Neuronal stem cell (in vitro differentiated cells): ENCODE measurements at regions not wholly inside any gene's neighbourhood (a gene's known extent, or its start where the extent isn't known, plus 50 kb on each side); places are given as distances from the start of the nearest gene placed in this dataset.
"Not testable (repeated sequence)": the region's sequence is repeated elsewhere in the genome, so short reads cannot be mapped to it uniquely, and the experiment has no call there.

Experiments used
- DNase-seq: peaks from one replicate; pipeline ENCODE4 v3.0.0-alpha.2; 2013; ENCODE audit warnings: low spot score
- H2AFZ ChIP-seq: one replicate; pipeline ENCODE4 v1.6.1; 2013; ENCODE audit warnings: mild to moderate bottlenecking, low read length, inconsistent platforms
- H2AK5ac ChIP-seq: 2 replicates; pipeline ENCODE4 v1.6.1; 2013; ENCODE audit warnings: low read depth, mild to moderate bottlenecking, inconsistent platforms, low read length, moderate library complexity, mixed read lengths
- H2BK120ac ChIP-seq: 2 replicates; pipeline ENCODE4 v1.6.1; 2013; ENCODE audit warnings: low read depth, mild to moderate bottlenecking, inconsistent platforms, low read length, moderate library complexity, mixed read lengths
- H2BK12ac ChIP-seq: one replicate; pipeline ENCODE4 v1.6.1; 2013; ENCODE audit warnings: low read length, inconsistent platforms
- H2BK15ac ChIP-seq: 2 replicates; pipeline ENCODE4 v1.6.1; 2013; ENCODE audit warnings: mild to moderate bottlenecking, low read length, inconsistent platforms, mixed read lengths
- H2BK5ac ChIP-seq: one replicate; pipeline ENCODE4 v1.6.1; 2013; ENCODE audit warnings: inconsistent platforms, mild to moderate bottlenecking, low read length, moderate library complexity
- H3K14ac ChIP-seq: one replicate; pipeline ENCODE4 v1.6.1; 2013; ENCODE audit warnings: low read length, inconsistent platforms
- H3K18ac ChIP-seq: 2 replicates; pipeline ENCODE4 v1.6.1; 2013; ENCODE audit warnings: low read length, inconsistent platforms
- H3K23ac ChIP-seq: 2 replicates; pipeline ENCODE4 v1.6.1; 2013; ENCODE audit warnings: low read depth, mild to moderate bottlenecking, mixed read lengths, low read length, inconsistent platforms; ENCODE audit not compliant: poor library complexity
- H3K27ac ChIP-seq: replicated peaks from 3 replicates; pipeline ENCODE4 v1.5.1; 2013; ENCODE audit warnings: low read length, inconsistent platforms
- H3K27me3 ChIP-seq, 3 experiments: 2 replicates each; pipeline ENCODE4 v1.6.1; 2013; ENCODE audit warnings: low read length in 3 of 3, mild to moderate bottlenecking in 2 of 3, inconsistent platforms in 1 of 3, low read depth in 1 of 3, mixed read lengths in 1 of 3, moderate library complexity in 1 of 3; ENCODE audit not compliant: control insufficient read depth in 3 of 3, insufficient read depth in 3 of 3
- H3K36me3 ChIP-seq, 2 donors: replicated peaks in 1 of 2; 2 replicates each; pipeline ENCODE4 v1.6.1; 2013; ENCODE audit warnings: low read length in 2 of 2; ENCODE audit not compliant: control insufficient read depth in 2 of 2, insufficient read depth in 2 of 2
- H3K4ac ChIP-seq: 2 replicates; pipeline ENCODE4 v1.6.1; 2013; ENCODE audit warnings: inconsistent platforms, mild to moderate bottlenecking, low read length, moderate library complexity
- H3K4me1 ChIP-seq, 2 donors: 1 replicate in 1 of 2; 2 replicates in 1 of 2; pipeline ENCODE4 v1.6.1; 2013; ENCODE audit warnings: low read length in 2 of 2, low read depth in 1 of 2; ENCODE audit not compliant: control insufficient read depth in 2 of 2, insufficient read depth in 1 of 2
- H3K4me2 ChIP-seq: one replicate; pipeline ENCODE4 v1.6.1; 2013; ENCODE audit warnings: mild to moderate bottlenecking, low read length, inconsistent platforms; ENCODE audit not compliant: insufficient read depth, poor library complexity, severe bottlenecking
- H3K4me3 ChIP-seq, 2 donors: 2 replicates each; pipeline ENCODE4 v1.5.1; 2013; ENCODE audit warnings: low read length in 2 of 2, mild to moderate bottlenecking in 2 of 2, inconsistent platforms in 1 of 2, moderate library complexity in 1 of 2
- H3K79me1 ChIP-seq: one replicate; pipeline ENCODE4 v1.6.1; 2013; ENCODE audit warnings: low read depth, mild to moderate bottlenecking, inconsistent platforms, low read length, moderate library complexity
- H3K9ac ChIP-seq: one replicate; pipeline ENCODE4 v1.6.1; 2013; ENCODE audit warnings: mild to moderate bottlenecking, low read depth, low read length, inconsistent platforms; ENCODE audit not compliant: poor library complexity
- H3K9me3 ChIP-seq, 2 donors: replicated peaks in 1 of 2; 2 replicates each; pipeline versions ENCODE3 to v1.6.1; 2013; ENCODE audit warnings: low read length in 2 of 2, mild to moderate bottlenecking in 2 of 2, inconsistent platforms in 1 of 2, low read depth in 1 of 2, mixed read lengths in 1 of 2, moderate library complexity in 1 of 2; ENCODE audit not compliant: control insufficient read depth in 2 of 2, insufficient read depth in 1 of 2
- H4K8ac ChIP-seq: one replicate; pipeline ENCODE4 v1.6.1; 2013; ENCODE audit warnings: low read depth, mild to moderate bottlenecking, inconsistent platforms, low read length, moderate library complexity
- H4K91ac ChIP-seq: one replicate; pipeline ENCODE4 v1.6.1; 2013; ENCODE audit warnings: low read length, low read depth, mild to moderate bottlenecking, inconsistent platforms; ENCODE audit not compliant: poor library complexity
- WGBS, 2 donors: extraction: QIAGEN DNeasy Blood & Tissue Kit; methylation state at CpG; one replicate each; pipeline ENCODE4 v1.1.7; 2013; ENCODE audit warnings: missing lambda C conversion rate in 2 of 2, mixed read lengths in 1 of 2; ENCODE audit not compliant: insufficient read length in 2 of 2, insufficient replicate concordance in 1 of 2; ENCODE audit errors: extremely low coverage in 2 of 2; 5-methylcytosine and 5-hydroxymethylcytosine counted together

GRCh38 chr20:29308956-29309355 is 1948.5 kb upstream of the DEFB115 start:
- not testable (repeated sequence) for H2AK5ac ChIP-seq, H3K4me3 ChIP-seq, H4K91ac ChIP-seq, H3K4me1 ChIP-seq, H3K27me3 ChIP-seq, H3K23ac ChIP-seq, H2BK15ac ChIP-seq, H3K27ac ChIP-seq, H2BK5ac ChIP-seq, H3K9ac ChIP-seq, H2BK12ac ChIP-seq, H3K36me3 ChIP-seq, H3K79me1 ChIP-seq, H2AFZ ChIP-seq, H3K4ac ChIP-seq, H3K4me2 ChIP-seq, H3K14ac ChIP-seq, H3K9me3 ChIP-seq, H3K18ac ChIP-seq, DNase-seq, H2BK120ac ChIP-seq, H4K8ac ChIP-seq

DNA sequence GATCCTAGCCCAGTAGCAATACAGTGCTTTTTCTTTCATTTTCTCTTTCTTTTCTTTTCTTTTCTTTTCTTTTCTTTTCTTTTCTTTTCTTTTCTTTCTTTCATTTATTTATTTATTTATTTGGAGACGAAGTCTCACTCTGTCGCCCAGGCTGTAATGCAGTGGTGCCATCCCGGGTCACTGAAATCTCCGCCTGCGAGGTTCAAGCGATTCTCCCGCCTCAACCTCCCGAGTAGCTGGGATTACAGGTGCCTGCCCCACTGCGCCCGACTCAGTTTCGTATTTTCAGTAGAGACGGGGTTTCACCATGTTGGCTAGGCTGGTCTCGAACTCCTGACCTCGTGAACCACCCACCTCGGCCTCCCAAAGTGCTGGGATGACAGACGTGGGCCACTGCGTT is 1948.0 kb upstream of the DEFB115 start:
- H3K9ac ChIP-seq, H2AK5ac ChIP-seq, H2BK5ac ChIP-seq, H2BK12ac ChIP-seq, H2AFZ ChIP-seq, H3K4me1 ChIP-seq, H3K4ac ChIP-seq, H3K23ac ChIP-seq, H3K4me2 ChIP-seq, DNase-seq, H3K27ac ChIP-seq, H4K8ac ChIP-seq, H2BK120ac ChIP-seq, H4K91ac ChIP-seq, H2BK15ac ChIP-seq, H3K27me3 ChIP-seq, H3K14ac ChIP-seq, H3K79me1 ChIP-seq, H3K9me3 ChIP-seq, H3K18ac ChIP-seq, H3K4me3 ChIP-seq, H3K36me3 ChIP-seq: not testable (repeated sequence)
- WGBS, 2 donors: no CpG with 5 or more reads among the region's 17 CpGs

DNA sequence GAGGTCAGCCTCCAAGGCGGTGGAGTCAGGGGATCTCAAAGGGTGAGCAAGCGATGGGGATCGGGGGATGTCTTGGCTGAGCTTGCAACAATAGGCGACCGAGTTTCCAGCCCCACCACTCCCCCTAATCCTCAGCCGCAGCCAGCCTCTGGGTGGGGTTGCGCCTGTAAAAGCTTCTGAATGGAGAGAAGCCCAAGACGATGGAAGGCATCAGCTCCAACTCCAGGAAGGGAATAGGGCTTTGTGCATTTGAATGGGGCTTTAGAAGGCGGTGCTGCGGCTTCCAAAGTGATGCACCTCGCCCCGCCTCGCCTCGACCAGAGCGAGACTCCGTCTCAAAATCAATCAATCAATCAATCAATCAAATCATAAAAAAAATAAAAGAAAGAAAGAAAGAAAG is 1946.4 kb upstream of the DEFB115 start:
- not testable (repeated sequence) for H3K18ac ChIP-seq

GRCh38 chr20:29312679-29313078 is 1944.8 kb upstream of the DEFB115 start:
- not testable (repeated sequence) for H3K4me1 ChIP-seq, H3K9me3 ChIP-seq, DNase-seq, H3K27me3 ChIP-seq, H2BK15ac ChIP-seq, H2BK120ac ChIP-seq, H4K8ac ChIP-seq, H2BK5ac ChIP-seq, H3K14ac ChIP-seq, H4K91ac ChIP-seq, H2BK12ac ChIP-seq, H3K27ac ChIP-seq, H3K79me1 ChIP-seq, H3K23ac ChIP-seq, H3K4me2 ChIP-seq, H3K9ac ChIP-seq, H2AK5ac ChIP-seq, H3K4me3 ChIP-seq, H2AFZ ChIP-seq, H3K36me3 ChIP-seq, H3K4ac ChIP-seq, H3K18ac ChIP-seq
- no CpG with 5 or more reads among the region's 8 CpGs for WGBS, 2 donors

More for the DNA sequence above, 1946.4 kb upstream of the DEFB115 start:
- H2BK120ac ChIP-seq, H3K9ac ChIP-seq, H2BK5ac ChIP-seq, H3K4me3 ChIP-seq, H3K4me1 ChIP-seq, H2AK5ac ChIP-seq, H4K91ac ChIP-seq, H3K23ac ChIP-seq, H2AFZ ChIP-seq, H3K9me3 ChIP-seq, H3K79me1 ChIP-seq, H4K8ac ChIP-seq, H2BK15ac ChIP-seq, H3K36me3 ChIP-seq, H3K27ac ChIP-seq, H3K14ac ChIP-seq, H3K4ac ChIP-seq, H3K27me3 ChIP-seq, H3K4me2 ChIP-seq, H2BK12ac ChIP-seq, DNase-seq: not testable (repeated sequence)
- WGBS, 2 donors: no CpG with 5 or more reads among the region's 16 CpGs
